SHP77 (cell line): ENCODE measurements at regions not wholly inside any gene's neighbourhood (a gene's known extent, or its start where the extent isn't known, plus 50 kb on each side); places are given as distances from the start of the nearest gene placed in this dataset.

Experiments used
- DNase-seq, 2 experiments: peaks; one replicate each; lab custom pipeline; 2025; lab: John Stamatoyannopoulos, UW

GRCh38 chr17:14946481-14946880 is 318.6 kb downstream of the PMP22 start:
- DNase-seq: no peak

GRCh38 chr17:14942526-14943190 is 322.5 kb downstream of the PMP22 start:
- DNase-seq: no peak

GRCh38 chr17:14940938-14941265 is 324.2 kb downstream of the PMP22 start:
- DNase-seq: no peak

- no peak for DNase-seq
These were observed 324.8 kb downstream of the PMP22 start for GRCh38 chr17:14940108-14940937.

GRCh38 chr17:14935845-14936485 is 329.2 kb downstream of the PMP22 start:
- no peak for DNase-seq

- no peak for DNase-seq
These were observed 329.8 kb downstream of the PMP22 start for GRCh38 chr17:14935139-14935841.

- DNase-seq: no peak
These were observed 331.4 kb downstream of the PMP22 start for GRCh38 chr17:14933676-14934075.

GRCh38 chr17:14926526-14927122 is 338.5 kb downstream of the PMP22 start:
- peak; percentile 55 to 57 for DNase-seq

- no peak for DNase-seq
These were observed 339.1 kb downstream of the PMP22 start for GRCh38 chr17:14926073-14926472.

GRCh38 chr17:14925498-14925897 is 339.6 kb downstream of the PMP22 start:
- DNase-seq: no peak

GRCh38 chr17:14923981-14924380 is 341.1 kb downstream of the PMP22 start:
- DNase-seq: no peak

GRCh38 chr17:14922411-14922810 is 342.7 kb downstream of the PMP22 start:
- no peak for DNase-seq

GRCh38 chr17:14921936-14922335 is 343.2 kb downstream of the PMP22 start:
- DNase-seq: no peak

GRCh38 chr17:14919631-14920213 is 345.4 kb downstream of the PMP22 start:
- DNase-seq: no peak

- DNase-seq: no peak
These were observed 346.0 kb downstream of the PMP22 start for GRCh38 chr17:14919094-14919493.

- DNase-seq: no peak
These were observed 346.6 kb downstream of the PMP22 start for GRCh38 chr17:14918540-14918939.

- DNase-seq: no peak
These were observed 354.2 kb downstream of the PMP22 start for GRCh38 chr17:14910916-14911315.

- DNase-seq: no peak
These were observed 360.7 kb downstream of the PMP22 start for GRCh38 chr17:14904386-14904785.

GRCh38 chr17:14903854-14904253 is 361.3 kb downstream of the PMP22 start:
- no peak for DNase-seq

- DNase-seq: no peak
These were observed 362.3 kb downstream of the PMP22 start for GRCh38 chr17:14902803-14903202.

- DNase-seq: no peak
These were observed 362.8 kb downstream of the PMP22 start for GRCh38 chr17:14902297-14902696.

GRCh38 chr17:14901376-14901775 is 363.8 kb downstream of the PMP22 start:
- no peak for DNase-seq
